Fibroblast of mammary gland (primary cell): ENCODE measurements at regions not wholly inside any gene's neighbourhood (a gene's known extent, or its start where the extent isn't known, plus 50 kb on each side); places are given as distances from the start of the nearest gene placed in this dataset.

Experiments
- DNase-seq: peaks from one replicate; pipeline ENCODE4 v3.0.0-alpha.2; 2010; ENCODE audit warnings: low read depth
- H3K4me3 ChIP-seq: 2 replicates; pipeline ENCODE4 v1.5.1; 2011; ENCODE audit warnings: low read depth, mild to moderate bottlenecking, low read length, moderate library complexity; ENCODE audit not compliant: control insufficient read depth
- TF ChIP-seq, protein P1 (sequence below): conservative IDR thresholded peaks from 2 replicates; pipeline ENCODE4 v1.5.1; 2011; ENCODE audit warnings: low read depth, low read length, inconsistent platforms; ENCODE audit not compliant: control insufficient read depth, insufficient read depth

DNA sequence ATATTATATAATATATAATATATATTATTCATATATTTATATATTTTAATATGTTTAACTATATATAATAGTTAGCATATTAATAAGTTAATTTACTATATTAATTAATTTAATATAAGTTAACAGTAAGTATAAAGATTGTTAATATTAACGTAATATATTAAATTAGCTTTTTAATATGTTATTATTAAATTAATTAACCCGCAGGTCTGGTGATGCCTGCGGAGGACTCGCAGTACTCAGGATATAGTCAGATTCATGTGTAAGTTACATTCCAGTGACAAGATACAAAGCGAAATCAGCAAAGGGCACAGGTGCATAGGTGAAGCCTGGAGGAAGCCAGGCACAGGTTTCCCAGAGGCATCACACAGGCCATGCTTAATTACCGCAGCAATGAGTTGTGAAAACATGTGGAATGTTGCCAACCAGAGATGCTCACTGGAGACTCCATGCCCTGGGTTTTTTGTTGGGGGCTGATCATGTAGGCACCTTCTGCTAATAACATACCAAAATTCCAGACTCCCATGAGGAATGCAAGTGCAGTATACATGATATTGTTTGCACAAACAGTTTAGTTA lies 130.4 kb upstream of the MPHOSPH6 start:
- DNase-seq, result no peak
- TF ChIP-seq, protein P1, sequence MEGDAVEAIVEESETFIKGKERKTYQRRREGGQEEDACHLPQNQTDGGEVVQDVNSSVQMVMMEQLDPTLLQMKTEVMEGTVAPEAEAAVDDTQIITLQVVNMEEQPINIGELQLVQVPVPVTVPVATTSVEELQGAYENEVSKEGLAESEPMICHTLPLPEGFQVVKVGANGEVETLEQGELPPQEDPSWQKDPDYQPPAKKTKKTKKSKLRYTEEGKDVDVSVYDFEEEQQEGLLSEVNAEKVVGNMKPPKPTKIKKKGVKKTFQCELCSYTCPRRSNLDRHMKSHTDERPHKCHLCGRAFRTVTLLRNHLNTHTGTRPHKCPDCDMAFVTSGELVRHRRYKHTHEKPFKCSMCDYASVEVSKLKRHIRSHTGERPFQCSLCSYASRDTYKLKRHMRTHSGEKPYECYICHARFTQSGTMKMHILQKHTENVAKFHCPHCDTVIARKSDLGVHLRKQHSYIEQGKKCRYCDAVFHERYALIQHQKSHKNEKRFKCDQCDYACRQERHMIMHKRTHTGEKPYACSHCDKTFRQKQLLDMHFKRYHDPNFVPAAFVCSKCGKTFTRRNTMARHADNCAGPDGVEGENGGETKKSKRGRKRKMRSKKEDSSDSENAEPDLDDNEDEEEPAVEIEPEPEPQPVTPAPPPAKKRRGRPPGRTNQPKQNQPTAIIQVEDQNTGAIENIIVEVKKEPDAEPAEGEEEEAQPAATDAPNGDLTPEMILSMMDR, result no peak

DNA sequence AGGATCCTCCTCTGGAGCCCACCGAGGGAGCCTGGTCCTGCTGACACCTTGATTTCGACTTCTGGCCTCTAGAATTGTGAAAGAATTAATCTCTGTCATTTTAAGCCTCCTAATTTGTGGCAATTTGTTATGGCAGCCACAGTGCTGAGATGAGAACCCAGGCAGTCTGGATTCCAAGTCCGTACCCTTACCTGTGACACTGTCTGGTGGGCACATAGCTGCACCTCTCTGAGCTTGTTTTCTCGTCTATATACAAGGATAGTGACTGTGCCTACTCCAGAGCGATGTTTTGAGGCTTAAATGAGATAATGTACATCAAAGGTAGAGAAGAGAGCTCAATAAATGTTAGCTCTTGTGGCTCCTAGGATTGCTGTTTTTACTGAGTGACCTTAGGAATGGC lies 128.4 kb upstream of the MPHOSPH6 start:
- TF ChIP-seq, protein P1, result no peak
- no peak for DNase-seq
- H3K4me3 ChIP-seq, result no peak overlapping the region

More for the DNA sequence above, 130.4 kb upstream of the MPHOSPH6 start:
- H3K4me3 ChIP-seq, result no peak overlapping the region

DNA sequence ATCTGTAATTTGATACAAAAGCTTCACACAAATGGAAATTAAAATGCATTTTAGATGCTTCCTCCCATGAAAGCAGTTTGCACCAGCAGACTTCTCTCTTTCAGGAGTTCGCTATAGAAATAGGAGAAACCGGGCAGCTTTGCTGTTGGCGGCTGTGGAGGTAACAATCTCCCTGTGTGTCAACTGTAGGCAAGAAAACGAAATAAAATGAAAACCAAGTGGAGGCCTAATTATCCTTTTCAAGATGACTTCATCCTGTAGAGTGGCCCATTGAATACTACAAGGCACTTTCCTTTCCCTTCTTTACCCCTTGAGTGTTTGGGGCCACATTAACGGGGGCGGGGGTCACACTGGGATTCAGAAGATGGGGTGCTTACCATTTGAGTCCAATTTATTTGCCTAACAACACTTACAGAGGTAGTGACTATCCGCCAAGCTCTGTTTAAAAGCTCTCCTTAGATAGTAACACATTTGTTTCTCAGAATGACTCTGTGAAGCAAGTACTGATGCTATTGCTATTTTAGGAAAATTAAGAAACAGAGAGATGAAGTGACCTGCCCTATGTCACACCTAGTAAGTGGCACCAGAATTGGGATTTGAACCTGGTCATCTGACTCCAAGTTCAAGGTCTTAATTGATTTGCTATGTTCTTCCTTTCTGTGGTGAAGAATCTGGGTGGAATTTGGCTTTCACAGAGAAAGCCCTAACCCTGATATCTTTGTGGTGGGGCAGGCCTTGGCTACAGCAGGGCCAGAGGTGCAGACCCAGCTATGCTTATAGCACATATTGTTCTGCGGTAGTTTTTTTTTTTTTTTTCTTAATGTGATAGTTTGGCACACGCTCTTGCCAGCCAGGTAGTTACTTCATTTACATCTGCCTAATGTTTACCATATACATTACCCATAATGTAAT lies 125.5 kb upstream of the MPHOSPH6 start:
- no peak for DNase-seq
- TF ChIP-seq, protein P1, result no peak
- H3K4me3 ChIP-seq, result no peak overlapping the region

DNA sequence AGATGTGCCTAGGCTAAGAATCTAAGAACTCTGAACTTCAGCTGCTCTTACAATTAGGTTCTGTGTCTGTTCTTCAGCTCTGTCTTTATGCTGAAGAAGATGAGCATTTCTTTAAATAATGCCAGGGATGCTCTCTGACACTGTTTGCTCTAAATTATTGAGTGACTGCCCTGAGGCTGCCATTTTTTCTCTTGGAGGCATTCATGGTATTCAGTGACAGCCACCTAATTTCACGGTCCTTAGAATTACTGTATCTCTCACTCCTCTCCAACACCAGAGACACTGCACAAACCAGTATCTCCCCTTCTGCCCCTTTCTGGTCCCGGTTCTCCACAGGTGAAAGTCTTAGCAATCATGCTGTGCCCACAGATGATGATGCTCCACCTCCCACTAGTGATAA lies 123.6 kb upstream of the MPHOSPH6 start:
- no peak overlapping the region for H3K4me3 ChIP-seq
- no peak for DNase-seq
- TF ChIP-seq, protein P1, result no peak

DNA sequence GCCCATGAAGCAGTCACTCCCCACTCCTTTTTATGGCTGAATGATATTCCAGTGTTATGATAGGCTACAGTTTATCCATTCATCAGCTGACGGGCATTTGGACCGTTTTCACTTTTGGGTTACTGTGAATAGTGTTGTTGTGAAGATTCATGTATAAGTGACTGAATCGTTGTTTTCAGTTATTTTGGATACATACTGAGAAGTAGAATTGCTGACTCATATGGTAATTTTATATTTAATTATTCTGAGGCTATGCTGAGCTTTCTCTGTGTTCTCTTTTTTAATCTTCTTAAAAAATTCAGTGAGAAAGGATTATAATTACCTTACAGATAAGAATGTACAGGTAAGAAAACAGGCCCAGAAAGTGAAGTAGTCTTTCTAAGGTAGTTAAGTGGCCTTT lies 117.9 kb upstream of the MPHOSPH6 start:
- H3K4me3 ChIP-seq, result no peak overlapping the region
- DNase-seq, result no peak
- TF ChIP-seq, protein P1, result no peak

DNA sequence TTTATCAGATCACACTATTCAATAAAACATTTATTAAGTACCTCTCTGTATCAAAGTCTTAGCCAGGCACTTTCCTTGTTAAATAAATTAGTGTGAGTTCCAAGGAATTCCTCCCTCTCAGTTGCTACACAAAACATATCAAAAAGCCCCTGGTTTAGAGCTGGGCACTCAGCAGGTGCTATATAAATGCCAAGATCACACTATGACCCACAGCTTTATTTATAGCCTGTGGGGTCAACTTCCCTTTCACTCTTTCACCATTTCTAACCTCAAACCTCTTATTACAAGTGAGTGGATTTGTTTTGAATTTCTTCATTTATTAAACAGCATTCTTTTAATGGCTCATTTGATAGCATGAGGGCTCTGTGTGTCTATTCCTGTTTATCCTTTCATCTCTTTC lies 112.6 kb upstream of the MPHOSPH6 start:
- TF ChIP-seq, protein P1, result no peak
- DNase-seq, result no peak
- H3K4me3 ChIP-seq, result no peak overlapping the region
